GM12873 (cell line): ENCODE measurements at regions not wholly inside any gene's neighbourhood (a gene's known extent, or its start where the extent isn't known, plus 50 kb on each side); places are given as distances from the start of the nearest gene placed in this dataset.

Experiments
- TF ChIP-seq, protein P1 (sequence below): IDR thresholded peaks from 2 replicates; pipeline ENCODE4 v1.5.1; 2012; ENCODE audit warnings: low read depth, mild to moderate bottlenecking, moderate library complexity, low read length, control low read depth; ENCODE audit not compliant: insufficient read depth; ENCODE audit errors: missing control alignments

- TF ChIP-seq, protein P1, sequence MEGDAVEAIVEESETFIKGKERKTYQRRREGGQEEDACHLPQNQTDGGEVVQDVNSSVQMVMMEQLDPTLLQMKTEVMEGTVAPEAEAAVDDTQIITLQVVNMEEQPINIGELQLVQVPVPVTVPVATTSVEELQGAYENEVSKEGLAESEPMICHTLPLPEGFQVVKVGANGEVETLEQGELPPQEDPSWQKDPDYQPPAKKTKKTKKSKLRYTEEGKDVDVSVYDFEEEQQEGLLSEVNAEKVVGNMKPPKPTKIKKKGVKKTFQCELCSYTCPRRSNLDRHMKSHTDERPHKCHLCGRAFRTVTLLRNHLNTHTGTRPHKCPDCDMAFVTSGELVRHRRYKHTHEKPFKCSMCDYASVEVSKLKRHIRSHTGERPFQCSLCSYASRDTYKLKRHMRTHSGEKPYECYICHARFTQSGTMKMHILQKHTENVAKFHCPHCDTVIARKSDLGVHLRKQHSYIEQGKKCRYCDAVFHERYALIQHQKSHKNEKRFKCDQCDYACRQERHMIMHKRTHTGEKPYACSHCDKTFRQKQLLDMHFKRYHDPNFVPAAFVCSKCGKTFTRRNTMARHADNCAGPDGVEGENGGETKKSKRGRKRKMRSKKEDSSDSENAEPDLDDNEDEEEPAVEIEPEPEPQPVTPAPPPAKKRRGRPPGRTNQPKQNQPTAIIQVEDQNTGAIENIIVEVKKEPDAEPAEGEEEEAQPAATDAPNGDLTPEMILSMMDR = no peak
Measured at GRCh38 chr12:114232187-114232586, 173.8 kb downstream of the TBX5 start.

- TF ChIP-seq, protein P1 = no peak
Measured at GRCh38 chr12:114229150-114229549, 176.8 kb downstream of the TBX5 start.

DNA sequence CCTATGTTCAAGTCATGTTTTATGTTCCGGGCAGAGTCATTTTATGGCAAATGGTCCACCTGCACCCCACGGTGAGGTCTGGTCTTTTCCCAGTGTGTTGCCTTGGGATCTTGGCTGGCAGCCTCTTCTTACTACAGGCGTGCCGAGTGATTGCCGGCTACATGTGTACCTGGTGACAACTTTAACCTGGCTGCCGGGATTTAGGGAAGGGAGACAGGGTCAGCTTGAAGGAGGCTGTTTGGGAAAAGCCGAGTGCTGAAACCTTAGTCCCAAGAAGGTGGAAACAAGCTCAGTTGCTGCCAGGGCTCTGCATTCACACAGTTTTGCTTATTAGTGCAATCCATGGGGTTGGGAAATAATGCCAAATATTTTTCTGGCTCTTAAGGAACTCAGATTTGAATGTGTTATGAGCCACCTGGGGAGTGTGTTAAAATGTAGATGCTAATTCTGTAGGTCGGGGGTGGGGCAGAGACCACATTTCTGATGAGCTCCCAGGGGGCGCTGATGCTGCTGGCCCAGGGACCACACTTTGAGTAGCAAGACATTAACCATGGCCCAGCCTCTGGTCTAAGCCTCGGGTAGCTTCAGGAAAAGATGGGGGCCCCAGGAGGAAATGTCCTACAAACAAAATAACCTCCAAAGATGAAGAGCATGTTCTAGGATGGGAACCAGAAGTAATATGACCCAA, 179.6 kb downstream of the TBX5 start:
- TF ChIP-seq, protein P1 = no peak

GRCh38 chr12:114221957-114222630, 183.8 kb downstream of the TBX5 start:
- TF ChIP-seq, protein P1 = no peak

GRCh38 chr12:114221136-114221833, 184.7 kb downstream of the TBX5 start:
- TF ChIP-seq, protein P1 = no peak

DNA sequence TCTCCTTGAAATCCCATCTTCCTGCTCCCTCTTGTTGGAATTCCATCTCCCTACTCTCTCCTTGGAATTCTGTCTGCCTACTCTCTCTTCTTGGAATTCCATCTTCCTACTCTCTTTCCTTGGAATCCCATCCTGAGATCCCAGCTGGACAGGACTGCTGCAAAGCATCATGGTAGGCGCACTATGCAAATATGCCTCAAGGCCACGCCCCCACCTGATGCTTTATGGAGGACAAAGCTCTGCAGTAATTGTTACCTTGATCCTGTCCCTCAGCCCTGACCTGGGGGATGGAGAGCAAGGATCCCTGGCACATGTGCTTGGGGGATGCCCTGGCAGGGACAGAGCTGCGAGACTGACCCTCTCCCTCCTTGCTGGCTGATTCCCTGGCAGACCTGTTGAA, 185.6 kb downstream of the TBX5 start:
- TF ChIP-seq, protein P1 = no peak

DNA sequence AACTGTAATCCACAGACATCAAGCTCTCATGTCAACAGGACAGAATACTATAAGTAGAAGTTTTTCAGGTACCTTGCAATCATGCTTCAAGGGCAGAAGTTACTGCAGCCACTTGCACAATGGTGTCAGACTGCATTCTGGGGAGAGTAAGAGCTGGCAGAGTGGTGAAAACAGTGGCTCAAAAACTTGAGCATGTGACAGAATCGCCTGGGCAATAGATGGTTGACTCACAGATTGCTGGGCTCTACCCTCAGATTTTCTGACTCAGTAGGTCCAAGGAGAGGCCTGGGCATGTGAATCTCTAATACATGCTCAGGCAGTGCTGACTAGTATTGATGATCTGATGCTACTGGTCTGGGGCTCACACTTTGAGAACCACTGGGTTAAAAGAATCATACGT, 187.8 kb downstream of the TBX5 start:
- TF ChIP-seq, protein P1 = no peak
